Transverse colon (tissue), 4 donors: ENCODE measurements at regions not wholly inside any gene's neighbourhood (a gene's known extent, or its start where the extent isn't known, plus 50 kb on each side); places are given as distances from the start of the nearest gene placed in this dataset.

Experiments used
- CTCF ChIP-seq, 5 experiments: fragments of 200-600 bp in 3 of 5; fragments of 450-650 bp in 2 of 5; sonication (generic) in 3 of 5; IDR thresholded peaks; 1 replicate in 2 of 5; 2 replicates in 3 of 5; pipeline ENCODE4 v1.5.1; 2016 to 2017; ENCODE audit warnings: antibody characterized with exemption in 5 of 5, inconsistent platforms in 3 of 5, mild to moderate bottlenecking in 2 of 5, moderate library complexity in 1 of 5
- EP300 ChIP-seq: sonication (generic); formaldehyde crosslinking; IDR thresholded peaks from one replicate; pipeline ENCODE4 v1.6.1; 2017; ENCODE audit warnings: antibody characterized with exemption, low read depth
- POLR2A ChIP-seq: fragments of 450-650 bp; IDR thresholded peaks from one replicate; pipeline ENCODE4 v1.6.1; 2016; ENCODE audit warnings: antibody characterized with exemption, mild to moderate bottlenecking, moderate library complexity
- POLR2AphosphoS5 ChIP-seq, 3 donors: sonication (generic); formaldehyde crosslinking; IDR thresholded peaks; one replicate each; pipeline ENCODE4 v1.6.1; 2016; ENCODE audit warnings: antibody characterized with exemption in 3 of 3

- TF ChIP-seq CTCF (IDR thresholded peaks at IDR 0.05), result no peak
- TF ChIP-seq EP300, result no peak
- TF ChIP-seq POLR2AphosphoS5 (IDR thresholded peaks at IDR 0.05), result no peak
- TF ChIP-seq POLR2A, result no peak
These were observed 505.4 kb upstream of the CLINT1 start for GRCh38 chr5:158364367-158364766.
